ENCODE measurements at regions not wholly inside any gene's neighbourhood (a gene's known extent, or its start where the extent isn't known, plus 50 kb on each side); places are given as distances from the start of the nearest gene placed in this dataset.

DNA sequence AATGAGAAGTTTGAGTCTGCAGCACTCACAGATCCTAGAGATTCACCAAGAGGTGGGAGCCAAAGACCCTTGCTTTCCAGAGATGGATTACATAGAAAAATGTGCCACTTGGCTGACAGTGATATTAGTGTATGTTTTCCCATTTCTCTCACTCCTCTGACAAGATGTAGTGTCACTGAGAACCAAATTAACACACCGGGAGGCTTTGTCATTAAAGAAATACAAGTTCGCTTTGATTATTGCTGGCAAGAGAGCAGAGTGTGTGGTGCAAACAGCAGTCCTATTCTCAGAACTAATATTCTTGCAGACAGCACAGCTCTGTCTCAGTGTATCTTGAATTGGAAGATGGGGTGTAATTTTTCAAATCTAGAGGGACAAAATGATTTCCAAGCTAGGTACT lies 171.6 kb upstream of the SETBP1 start:
- H3K4me3 ChIP-seq, result no peak overlapping the region
- TF ChIP-seq POLR2A (IDR thresholded peaks at IDR 0.05) (no peak), EP300 (IDR thresholded peaks at IDR 0.05) (no peak)
- TF ChIP-seq, protein P1, sequence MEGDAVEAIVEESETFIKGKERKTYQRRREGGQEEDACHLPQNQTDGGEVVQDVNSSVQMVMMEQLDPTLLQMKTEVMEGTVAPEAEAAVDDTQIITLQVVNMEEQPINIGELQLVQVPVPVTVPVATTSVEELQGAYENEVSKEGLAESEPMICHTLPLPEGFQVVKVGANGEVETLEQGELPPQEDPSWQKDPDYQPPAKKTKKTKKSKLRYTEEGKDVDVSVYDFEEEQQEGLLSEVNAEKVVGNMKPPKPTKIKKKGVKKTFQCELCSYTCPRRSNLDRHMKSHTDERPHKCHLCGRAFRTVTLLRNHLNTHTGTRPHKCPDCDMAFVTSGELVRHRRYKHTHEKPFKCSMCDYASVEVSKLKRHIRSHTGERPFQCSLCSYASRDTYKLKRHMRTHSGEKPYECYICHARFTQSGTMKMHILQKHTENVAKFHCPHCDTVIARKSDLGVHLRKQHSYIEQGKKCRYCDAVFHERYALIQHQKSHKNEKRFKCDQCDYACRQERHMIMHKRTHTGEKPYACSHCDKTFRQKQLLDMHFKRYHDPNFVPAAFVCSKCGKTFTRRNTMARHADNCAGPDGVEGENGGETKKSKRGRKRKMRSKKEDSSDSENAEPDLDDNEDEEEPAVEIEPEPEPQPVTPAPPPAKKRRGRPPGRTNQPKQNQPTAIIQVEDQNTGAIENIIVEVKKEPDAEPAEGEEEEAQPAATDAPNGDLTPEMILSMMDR (IDR thresholded peaks at IDR 0.05), result no peak
- H3K36me3 ChIP-seq, result no peaks in the 10 kb centered on the region
- WGBS, 3 donors, result 78 to 94% (median 90%) methylated on average over 2 of the region's 2 CpGs
- no peaks in the 10 kb centered on the region for H3K27me3 ChIP-seq
- intact Hi-C loops (cut with DNase I), result no loop called here
- no peaks in the 10 kb centered on the region for H3K9me3 ChIP-seq
- no peaks in the 10 kb centered on the region for H3K4me1 ChIP-seq (ENCODE audit: insufficient read depth)
- DNase-seq, result no peak
- no peak overlapping the region for H3K27ac ChIP-seq

DNA sequence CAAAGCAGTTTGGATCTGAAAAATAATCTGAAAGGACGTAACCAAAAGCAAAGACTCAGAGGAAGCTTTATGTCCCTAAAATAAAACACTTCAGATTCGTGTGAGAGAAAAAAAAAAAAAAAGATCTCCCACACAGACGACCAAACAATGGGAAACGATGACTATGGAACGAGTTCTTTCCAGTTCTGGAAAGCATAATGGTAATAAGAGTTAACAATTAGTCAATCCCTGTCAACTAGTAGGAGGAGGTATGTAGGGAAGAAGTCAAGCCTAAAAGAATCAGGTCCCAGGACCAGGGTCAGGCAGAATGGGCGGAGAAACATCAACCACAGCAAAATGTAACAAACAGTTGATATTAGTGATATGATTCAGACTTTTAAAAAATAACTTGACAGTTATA lies 170.3 kb upstream of the SETBP1 start:
- DNase-seq, result no peak
- TF ChIP-seq EP300 (IDR thresholded peaks at IDR 0.05), result no peak
- TF ChIP-seq, protein P1 (IDR thresholded peaks at IDR 0.05), result no peak
- TF ChIP-seq POLR2A (IDR thresholded peaks at IDR 0.05), result no peak
- Histone ChIP-seq H3K9me3 (no peaks in the 10 kb centered on the region), H3K4me1 (ENCODE audit: insufficient read depth) (no peaks in the 10 kb centered on the region), H3K27me3 (no peaks in the 10 kb centered on the region), H3K4me3 (no peak overlapping the region), H3K36me3 (no peaks in the 10 kb centered on the region), H3K27ac (no peak overlapping the region)
- intact Hi-C loops (cut with DNase I), result no loop called here
- 38 to 57% (median 53%) methylated on average over 6 of the region's 6 CpGs for WGBS, 3 donors

DNA sequence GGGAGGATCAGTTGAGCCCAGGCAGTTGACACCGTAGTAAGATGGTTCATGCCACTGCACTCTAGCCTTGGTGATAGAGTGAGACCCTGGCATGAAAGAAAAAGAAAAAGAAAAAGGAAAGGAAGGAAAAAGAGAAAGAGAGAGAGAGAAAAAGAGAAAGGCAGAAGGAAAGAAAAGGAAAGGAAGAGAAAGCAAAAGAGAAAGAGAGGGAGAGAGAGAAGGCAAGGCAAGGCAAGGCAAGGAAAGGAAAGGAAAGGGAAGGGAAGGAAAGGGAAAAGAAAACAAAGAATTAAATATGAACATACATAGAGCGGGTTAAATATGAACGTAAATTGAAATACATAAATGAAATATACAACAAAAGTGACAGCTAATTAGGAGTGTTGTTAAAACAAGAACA lies 167.5 kb upstream of the SETBP1 start:
- no peak for TF ChIP-seq EP300 (IDR thresholded peaks at IDR 0.05)
- TF ChIP-seq, protein P1 (IDR thresholded peaks at IDR 0.05), result no peak
- TF ChIP-seq POLR2A (IDR thresholded peaks at IDR 0.05), result no peak
- WGBS, 3 donors, result 92 to 96% (median 95%) methylated on average over 3 of the region's 3 CpGs
- Histone ChIP-seq H3K9me3 (no peaks in the 10 kb centered on the region), H3K36me3 (no peaks in the 10 kb centered on the region), H3K4me1 (ENCODE audit: insufficient read depth) (no peaks in the 10 kb centered on the region), H3K4me3 (no peak overlapping the region), H3K27ac (no peak overlapping the region), H3K27me3 (no peaks in the 10 kb centered on the region)
- no peak for DNase-seq
- intact Hi-C loops (cut with DNase I), result no loop called here

DNA sequence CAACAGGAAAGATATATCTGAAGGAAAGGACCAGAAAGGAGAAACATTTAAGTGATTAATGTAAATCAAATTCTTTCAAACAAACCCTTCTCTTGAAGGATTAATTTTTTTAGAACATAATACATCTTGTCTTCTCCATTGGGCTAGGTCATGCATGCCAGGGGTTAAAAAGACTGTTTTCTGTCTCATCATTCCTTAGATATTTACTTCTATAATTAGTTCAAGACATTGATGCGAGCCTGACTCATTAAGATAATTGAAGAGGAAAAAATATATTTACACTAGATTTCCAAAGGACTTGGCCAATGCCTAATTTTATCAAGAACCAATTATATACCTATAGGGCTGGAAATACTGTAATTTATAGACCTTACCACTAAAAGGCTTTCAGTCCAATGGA lies 166.6 kb upstream of the SETBP1 start:
- H3K27ac ChIP-seq, result no peak overlapping the region
- H3K4me1 ChIP-seq (ENCODE audit: insufficient read depth), result no peaks in the 10 kb centered on the region
- WGBS, 3 donors, result 37 to 47% (median 41%) methylated on average over 1 of the region's 1 CpG
- DNase-seq, result no peak
- intact Hi-C loops (cut with DNase I), result no loop called here
- H3K36me3 ChIP-seq, result no peaks in the 10 kb centered on the region
- no peak overlapping the region for H3K4me3 ChIP-seq
- TF ChIP-seq POLR2A (IDR thresholded peaks at IDR 0.05), result no peak
- TF ChIP-seq, protein P1 (IDR thresholded peaks at IDR 0.05), result no peak
- no peaks in the 10 kb centered on the region for H3K27me3 ChIP-seq
- H3K9me3 ChIP-seq, result no peaks in the 10 kb centered on the region

DNA sequence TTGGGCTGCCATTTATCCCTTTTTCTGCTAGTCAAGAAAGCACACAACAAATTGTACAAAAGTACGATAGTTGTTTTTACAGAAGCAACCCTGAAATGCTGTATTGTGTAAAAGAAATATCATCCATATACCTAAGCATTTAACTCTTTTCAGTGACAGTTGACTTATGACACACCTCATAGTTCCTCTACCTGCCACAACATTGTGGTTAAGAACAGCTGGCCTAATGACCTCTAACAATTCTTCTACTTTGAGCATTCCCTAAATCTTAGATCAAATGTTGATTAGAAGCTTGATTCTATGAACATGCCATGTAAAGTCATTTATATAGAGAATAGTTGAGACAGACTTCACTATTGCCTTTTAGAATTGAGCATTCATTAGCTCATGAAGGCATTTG lies 165.9 kb upstream of the SETBP1 start:
- Histone ChIP-seq H3K27me3 (no peaks in the 10 kb centered on the region), H3K4me1 (ENCODE audit: insufficient read depth) (no peaks in the 10 kb centered on the region), H3K36me3 (no peaks in the 10 kb centered on the region), H3K9me3 (no peaks in the 10 kb centered on the region), H3K4me3 (no peak overlapping the region), H3K27ac (no peak overlapping the region)
- DNase-seq, result no peak
- TF ChIP-seq POLR2A (IDR thresholded peaks at IDR 0.05) (no peak), EP300 (IDR thresholded peaks at IDR 0.05) (no peak)
- TF ChIP-seq, protein P1 (IDR thresholded peaks at IDR 0.05), result no peak
- intact Hi-C loops (cut with DNase I), result no loop called here
- 92 to 95% (median 95%) methylated on average over 1 of the region's 1 CpG for WGBS, 3 donors
